ENCODE measurements at regions not wholly inside any gene's neighbourhood (a gene's known extent, or its start where the extent isn't known, plus 50 kb on each side); places are given as distances from the start of the nearest gene placed in this dataset.

DNA sequence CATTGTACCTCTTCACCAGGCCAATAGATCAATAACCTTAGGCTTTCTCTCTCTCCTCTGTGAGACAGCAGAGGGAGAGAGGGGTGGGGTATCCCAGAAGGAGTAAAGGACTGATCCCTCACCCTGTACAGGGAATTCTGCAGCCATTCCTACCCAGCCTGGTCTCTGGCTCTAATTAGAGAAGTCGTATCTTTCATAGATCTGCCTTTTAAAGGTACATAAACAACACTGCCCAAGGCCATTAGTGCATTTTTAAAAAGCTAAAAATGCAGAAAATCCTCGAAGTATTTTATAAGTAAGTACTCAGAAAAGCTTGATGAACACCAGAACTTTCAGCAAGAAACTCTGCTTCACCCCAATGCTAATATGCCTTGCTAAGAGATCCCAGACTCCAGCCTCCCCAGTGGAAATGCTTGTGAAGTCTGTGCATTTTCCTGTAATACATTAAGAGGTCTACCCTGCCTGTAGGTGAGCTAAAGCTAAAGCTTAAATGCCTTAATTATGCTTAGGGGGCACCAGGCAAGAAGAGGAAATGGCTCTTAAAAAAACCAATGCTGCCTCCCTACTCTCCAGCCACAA is 200.0 kb upstream of the ANKRD55 start:
- Histone ChIP-seq H3K4me1 (peaks cover 0 to 4% (median 0%) of the 10 kb centered on the region in 4 donors), H3K9me3 (no peaks in the 10 kb centered on the region), H3K4me3 (no peak overlapping the region), H3K36me3 (no peaks in the 10 kb centered on the region), H3K27ac (no peak overlapping the region), H3K27me3 (no peaks in the 10 kb centered on the region)
- no peak for TF ChIP-seq POLR2AphosphoS5 (IDR thresholded peaks at IDR 0.05)
- no peak for TF ChIP-seq EP300 (IDR thresholded peaks at IDR 0.05)
- TF ChIP-seq, protein P1, sequence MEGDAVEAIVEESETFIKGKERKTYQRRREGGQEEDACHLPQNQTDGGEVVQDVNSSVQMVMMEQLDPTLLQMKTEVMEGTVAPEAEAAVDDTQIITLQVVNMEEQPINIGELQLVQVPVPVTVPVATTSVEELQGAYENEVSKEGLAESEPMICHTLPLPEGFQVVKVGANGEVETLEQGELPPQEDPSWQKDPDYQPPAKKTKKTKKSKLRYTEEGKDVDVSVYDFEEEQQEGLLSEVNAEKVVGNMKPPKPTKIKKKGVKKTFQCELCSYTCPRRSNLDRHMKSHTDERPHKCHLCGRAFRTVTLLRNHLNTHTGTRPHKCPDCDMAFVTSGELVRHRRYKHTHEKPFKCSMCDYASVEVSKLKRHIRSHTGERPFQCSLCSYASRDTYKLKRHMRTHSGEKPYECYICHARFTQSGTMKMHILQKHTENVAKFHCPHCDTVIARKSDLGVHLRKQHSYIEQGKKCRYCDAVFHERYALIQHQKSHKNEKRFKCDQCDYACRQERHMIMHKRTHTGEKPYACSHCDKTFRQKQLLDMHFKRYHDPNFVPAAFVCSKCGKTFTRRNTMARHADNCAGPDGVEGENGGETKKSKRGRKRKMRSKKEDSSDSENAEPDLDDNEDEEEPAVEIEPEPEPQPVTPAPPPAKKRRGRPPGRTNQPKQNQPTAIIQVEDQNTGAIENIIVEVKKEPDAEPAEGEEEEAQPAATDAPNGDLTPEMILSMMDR (IDR thresholded peaks at IDR 0.05), result no peak
- TF ChIP-seq POLR2A (IDR thresholded peaks at IDR 0.05), result no peak
- DNase-seq (no peak), ATAC-seq (ENCODE audit: low FRiP score in 2 of 2) (no peak)
- 82 to 86% methylated on average over 2 of the region's 2 CpGs for WGBS, 2 donors

DNA sequence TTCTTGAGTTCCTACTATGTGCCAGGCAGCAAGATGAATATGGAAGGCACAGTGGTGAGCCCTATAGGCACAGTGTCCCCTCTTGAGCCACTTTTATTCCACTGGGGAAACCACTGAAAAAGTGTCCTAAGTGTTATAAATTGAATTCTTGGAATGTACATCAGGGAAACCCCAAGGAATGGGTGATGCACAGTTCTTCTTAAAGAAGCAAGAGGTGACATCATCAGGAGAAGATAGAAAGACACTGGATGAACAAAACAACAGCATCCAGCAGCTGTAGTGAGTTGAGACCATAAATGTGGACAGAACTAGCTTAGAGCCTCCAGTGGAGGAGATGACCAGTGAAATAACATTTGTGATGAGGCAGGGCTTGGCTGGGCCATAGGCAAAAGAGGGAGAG is 199.2 kb upstream of the ANKRD55 start:
- no peak for DNase-seq
- Histone ChIP-seq H3K27ac (no peak overlapping the region), H3K9me3 (no peaks in the 10 kb centered on the region), H3K36me3 (no peaks in the 10 kb centered on the region), H3K4me1 (peaks cover 0 to 4% (median 0%) of the 10 kb centered on the region in 4 donors), H3K4me3 (no peak overlapping the region), H3K27me3 (no peaks in the 10 kb centered on the region)
- ATAC-seq (ENCODE audit: low FRiP score in 2 of 2), result no peak
- TF ChIP-seq, protein P1 (IDR thresholded peaks at IDR 0.05), result no peak
- TF ChIP-seq POLR2AphosphoS5 (IDR thresholded peaks at IDR 0.05), result no peak

DNA sequence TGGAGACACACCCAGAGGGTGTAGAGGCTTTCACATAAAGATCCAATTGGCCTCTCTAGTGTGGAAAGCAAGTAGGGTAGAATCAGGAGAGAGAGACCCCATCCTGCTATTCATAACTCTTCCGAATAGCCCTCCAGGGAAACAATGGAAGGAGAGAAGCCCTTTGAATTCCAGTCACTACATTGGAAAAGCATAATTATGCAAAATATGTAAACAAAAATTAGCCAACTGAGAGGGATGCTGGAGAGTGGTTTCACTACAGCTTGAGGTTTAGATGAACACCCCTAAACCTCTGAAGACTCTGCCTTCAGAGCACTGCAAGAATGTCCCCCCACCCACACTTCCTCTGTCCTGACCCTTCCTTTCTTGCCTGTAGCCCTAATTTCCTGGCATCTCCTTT is 197.3 kb upstream of the ANKRD55 start:
- Histone ChIP-seq H3K4me1 (peaks cover 0 to 4% (median 0%) of the 10 kb centered on the region in 4 donors), H3K36me3 (no peaks in the 10 kb centered on the region), H3K27me3 (no peaks in the 10 kb centered on the region), H3K4me3 (no peak overlapping the region), H3K9me3 (no peaks in the 10 kb centered on the region), H3K27ac (no peak overlapping the region)
- ATAC-seq (ENCODE audit: low FRiP score in 2 of 2), result no peak
- WGBS, 2 donors, result 63 to 67% methylated on average over 1 of the region's 1 CpG
- DNase-seq, result no peak
- TF ChIP-seq POLR2A (IDR thresholded peaks at IDR 0.05), result no peak
- TF ChIP-seq POLR2AphosphoS5 (IDR thresholded peaks at IDR 0.05), result no peak
- TF ChIP-seq EP300 (IDR thresholded peaks at IDR 0.05), result no peak
- TF ChIP-seq, protein P1 (IDR thresholded peaks at IDR 0.05), result no peak

DNA sequence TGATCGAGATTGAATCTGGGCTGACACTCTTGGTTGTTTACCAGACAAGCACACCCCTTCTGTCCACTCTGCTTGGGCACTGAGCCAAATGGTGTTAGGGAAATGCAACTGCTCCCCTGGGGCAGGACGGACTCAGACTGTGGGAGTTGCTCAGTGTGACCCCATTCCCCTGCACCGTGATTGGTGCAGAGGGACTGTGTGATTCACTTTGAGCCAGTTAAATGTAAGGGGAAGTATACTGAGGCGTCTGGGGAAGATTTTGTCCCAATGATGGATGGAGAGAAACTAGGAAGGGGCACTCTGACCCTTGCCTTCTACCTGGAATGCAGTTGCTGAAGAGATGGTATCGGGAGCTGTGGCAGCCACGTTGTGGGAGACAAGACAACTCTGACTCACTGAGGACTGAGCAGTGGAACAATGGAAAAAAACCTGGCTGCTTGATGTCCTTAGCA is 196.0 kb upstream of the ANKRD55 start:
- Histone ChIP-seq H3K4me1 (peaks cover 0 to 4% (median 0%) of the 10 kb centered on the region in 4 donors), H3K27me3 (no peaks in the 10 kb centered on the region), H3K9me3 (no peaks in the 10 kb centered on the region), H3K4me3 (no peak overlapping the region), H3K36me3 (no peaks in the 10 kb centered on the region), H3K27ac (no peak overlapping the region)
- WGBS, 2 donors, result 62 to 73% methylated on average over 6 of the region's 6 CpGs
- TF ChIP-seq EP300 (IDR thresholded peaks at IDR 0.05) (no peak), POLR2AphosphoS5 (IDR thresholded peaks at IDR 0.05) (no peak), POLR2A (IDR thresholded peaks at IDR 0.05) (no peak)
- TF ChIP-seq, protein P1 (IDR thresholded peaks at IDR 0.05), result no peak
- ATAC-seq (ENCODE audit: low FRiP score in 2 of 2), result no peak
- peak in 1 of 2 donors; percentile 30 for DNase-seq

DNA sequence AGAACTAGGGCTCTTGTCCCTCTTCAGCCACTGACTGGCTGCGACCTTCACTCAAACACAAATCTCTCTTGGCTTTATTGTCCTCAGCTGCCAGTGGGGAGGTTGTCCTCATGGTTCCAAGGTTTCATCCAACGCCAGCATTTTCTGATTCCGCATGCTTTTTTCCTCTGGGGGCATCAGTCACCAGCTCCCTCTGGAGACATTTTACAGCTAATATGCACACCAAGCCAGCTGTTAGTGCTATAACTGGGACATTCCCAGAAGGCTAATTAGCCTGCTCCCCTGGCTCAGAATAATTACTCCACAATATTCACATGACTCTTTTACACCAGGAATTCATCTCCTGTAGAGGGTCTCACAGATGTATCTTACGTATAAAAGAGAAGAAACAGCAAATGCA is 193.6 kb upstream of the ANKRD55 start:
- ATAC-seq (ENCODE audit: low FRiP score in 2 of 2) (no peak), DNase-seq (no peak)
- TF ChIP-seq, protein P1 (IDR thresholded peaks at IDR 0.05), result no peak
- TF ChIP-seq POLR2AphosphoS5 (IDR thresholded peaks at IDR 0.05), result no peak
- no peak for TF ChIP-seq EP300 (IDR thresholded peaks at IDR 0.05)
- TF ChIP-seq POLR2A (IDR thresholded peaks at IDR 0.05), result no peak
- H3K27me3 ChIP-seq, result no peaks in the 10 kb centered on the region
- H3K9me3 ChIP-seq, result no peaks in the 10 kb centered on the region
- H3K27ac ChIP-seq, result no peak overlapping the region
- 89 to 92% methylated on average over 4 of the region's 4 CpGs for WGBS, 2 donors
- peaks cover 0 to 10% (median 2%) of the 10 kb centered on the region in 4 donors for H3K4me1 ChIP-seq
- no peak overlapping the region for H3K4me3 ChIP-seq
- no peaks in the 10 kb centered on the region for H3K36me3 ChIP-seq

Measured in upper lobe of left lung (tissue), 6 donors.